NCI-H1092 treated with DMSO at 0.1 percent for 48 hours (cell line): ENCODE measurements at regions not wholly inside any gene's neighbourhood (a gene's known extent, or its start where the extent isn't known, plus 50 kb on each side); places are given as distances from the start of the nearest gene placed in this dataset.
"Not testable (repeated sequence)": the region's sequence is repeated elsewhere in the genome, so short reads cannot be mapped to it uniquely, and the experiment has no call there.

ENCODE experiments used
- DNase-seq: peaks from one replicate; lab custom pipeline; 2025; lab: John Stamatoyannopoulos, UW

GRCh38 chr5:117638581-117638980 lies 1064.0 kb upstream of the SEMA6A start:
- DNase-seq = no peak

DNA sequence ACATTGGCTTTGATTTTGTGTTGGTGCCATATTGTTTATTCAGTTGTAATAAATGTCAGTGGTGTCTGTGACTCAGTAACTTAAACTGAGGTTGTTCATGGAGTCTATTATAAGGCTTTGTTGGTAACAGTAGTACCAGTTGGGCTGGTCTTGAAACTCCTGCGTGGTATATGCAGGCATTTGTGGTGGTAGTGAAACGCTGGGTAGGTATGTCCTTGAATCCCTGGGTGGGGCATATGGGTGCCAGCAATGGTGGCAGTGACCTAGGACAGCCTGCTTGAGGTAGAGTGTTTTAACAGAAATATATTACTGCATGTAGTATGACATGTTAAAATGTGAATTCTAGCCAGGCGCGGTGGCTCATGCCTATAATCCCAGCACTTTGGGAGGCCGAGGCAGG lies 1058.5 kb upstream of the SEMA6A start:
- DNase-seq = no peak

DNA sequence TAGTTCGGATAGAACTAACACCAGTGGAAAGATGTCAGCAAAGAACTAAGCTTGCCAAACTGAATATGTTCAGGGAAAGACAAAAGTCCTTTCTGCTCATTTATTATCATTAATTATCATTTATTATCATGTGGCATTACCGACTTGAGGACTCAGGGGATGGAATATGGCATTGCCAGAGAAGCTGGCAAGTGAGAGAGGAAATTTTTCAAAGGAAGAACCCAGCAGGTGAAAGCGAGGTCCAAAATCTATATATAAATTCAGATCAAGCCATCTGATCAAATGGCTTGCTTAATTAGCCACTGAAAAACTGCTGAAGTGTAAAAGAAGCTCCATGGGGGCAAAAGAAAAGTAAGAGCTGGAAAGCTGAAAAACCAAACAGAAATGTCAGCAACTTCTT lies 1049.6 kb upstream of the SEMA6A start:
- DNase-seq = no peak

- DNase-seq = no peak
These were observed 1048.6 kb upstream of the SEMA6A start for GRCh38 chr5:117623042-117623805.

DNA sequence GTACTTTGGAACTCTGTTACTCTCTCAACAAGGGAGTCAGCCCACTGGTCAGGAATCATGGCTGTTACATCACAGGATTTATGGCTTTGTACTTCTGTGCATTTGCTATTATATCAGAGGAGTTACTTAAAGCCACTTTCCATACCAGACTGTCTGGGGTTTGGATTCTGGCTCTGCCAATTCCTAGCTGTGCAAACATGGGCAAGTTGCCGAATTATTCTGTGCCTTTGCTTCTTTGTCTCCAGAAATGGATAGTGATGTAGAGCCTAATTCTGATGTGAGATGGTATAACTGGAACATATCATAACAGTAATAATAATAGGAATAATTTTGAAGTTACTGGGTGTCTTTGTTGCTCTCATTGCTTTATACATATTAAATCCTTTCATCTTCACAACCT lies 1047.3 kb upstream of the SEMA6A start:
- DNase-seq = no peak

- no peak for DNase-seq
These were observed 1040.6 kb upstream of the SEMA6A start for GRCh38 chr5:117615226-117615625.

DNA sequence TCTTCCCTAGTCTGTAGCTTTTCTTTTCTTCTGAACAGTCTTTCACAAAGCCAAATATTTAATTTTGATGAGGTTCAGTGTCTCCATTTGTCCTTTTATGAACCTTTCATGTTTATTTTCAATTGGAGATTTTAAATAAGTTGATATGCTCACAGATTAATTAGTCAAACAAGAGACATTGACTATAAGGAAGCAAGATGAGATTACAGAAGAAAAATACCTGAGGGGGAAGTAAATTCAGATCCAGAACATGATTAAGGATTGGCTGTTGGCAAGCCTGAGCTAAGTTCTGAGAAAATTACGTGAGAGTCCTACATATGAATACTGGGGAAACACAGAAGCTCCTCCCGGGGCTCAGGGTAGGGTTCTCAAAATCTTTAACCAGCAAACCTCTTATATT lies 1039.8 kb upstream of the SEMA6A start:
- no peak for DNase-seq

- no peak for DNase-seq
These were observed 1030.2 kb upstream of the SEMA6A start for GRCh38 chr5:117604845-117605244.

DNA sequence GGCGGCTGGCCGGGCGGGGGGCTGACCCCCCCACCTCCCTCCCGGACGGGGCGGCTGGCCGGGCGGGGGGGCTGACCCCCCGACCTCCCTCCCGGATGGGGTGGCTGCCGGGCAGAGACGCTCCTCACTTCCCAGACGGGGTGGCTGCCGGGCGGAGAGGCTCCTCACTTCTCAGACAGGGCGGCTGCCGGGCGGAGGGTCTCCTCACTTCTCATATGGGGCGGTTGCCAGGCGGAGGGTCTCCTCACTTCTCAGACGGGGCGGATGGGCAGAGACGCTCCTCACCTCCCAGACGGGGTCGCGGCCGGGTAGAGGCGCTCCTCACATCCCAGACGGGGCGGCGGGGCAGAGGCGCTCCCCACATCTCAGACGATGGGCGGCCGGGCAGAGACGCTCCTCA lies 1025.2 kb upstream of the SEMA6A start:
- not testable (repeated sequence) for DNase-seq

GRCh38 chr5:117594166-117594565 lies 1019.5 kb upstream of the SEMA6A start:
- no peak for DNase-seq

DNA sequence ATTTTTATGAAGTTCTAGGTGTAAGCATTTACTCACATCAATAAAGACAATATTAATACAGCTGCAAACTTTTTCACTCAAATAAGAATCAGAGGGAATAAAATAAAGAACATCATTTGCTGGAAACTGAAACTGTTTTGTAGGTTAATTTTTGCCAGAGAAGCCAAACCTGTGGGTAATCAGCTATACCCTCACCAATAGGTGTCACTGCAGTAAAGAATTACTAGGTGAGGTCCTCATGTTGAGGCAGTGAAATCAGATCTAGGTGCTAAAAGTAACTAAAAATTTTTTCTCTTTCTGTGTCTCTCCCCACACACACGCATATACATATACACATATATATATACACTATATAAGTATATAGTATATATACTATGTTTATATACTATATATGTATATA lies 1016.3 kb upstream of the SEMA6A start:
- peak; percentile 42 for DNase-seq

- no peak for DNase-seq
These were observed 1014.0 kb upstream of the SEMA6A start for GRCh38 chr5:117588611-117589010.

DNA sequence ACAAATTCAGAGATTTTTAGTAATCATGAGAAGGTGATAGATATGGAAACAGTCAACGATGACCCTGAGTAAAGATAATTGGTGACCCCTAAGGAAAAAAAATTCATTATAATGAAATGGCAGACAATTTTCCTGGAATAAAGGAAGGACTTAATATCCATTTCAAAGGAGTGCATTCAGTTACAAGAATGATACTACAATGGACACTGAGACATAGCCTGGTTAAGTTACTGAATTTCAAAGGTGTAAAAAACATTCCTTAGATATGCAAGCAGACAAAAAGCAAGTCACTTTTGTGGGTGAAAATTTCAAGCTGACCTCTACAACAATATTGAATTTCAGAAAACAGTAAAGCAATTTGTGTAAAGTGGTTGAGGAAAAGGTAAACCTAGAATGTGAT lies 1012.5 kb upstream of the SEMA6A start:
- DNase-seq = no peak

DNA sequence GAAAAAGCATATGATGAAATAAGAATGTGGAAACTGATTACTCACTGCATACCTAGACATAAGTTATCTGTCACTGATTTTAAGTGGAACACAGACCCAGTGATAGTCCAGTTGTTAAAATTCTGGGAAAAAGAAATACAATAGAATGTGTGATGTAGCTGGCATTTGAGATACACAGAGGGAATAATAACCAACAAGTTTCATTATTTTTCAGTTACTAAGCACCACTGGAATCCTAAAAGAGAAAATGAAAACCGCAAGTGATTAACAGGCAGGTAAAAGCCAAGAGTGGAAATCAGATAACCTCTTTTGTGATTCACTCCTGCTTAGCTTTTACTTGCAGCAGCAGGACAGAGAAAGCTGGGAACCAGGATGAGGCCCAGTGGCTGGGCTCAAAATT lies 994.0 kb upstream of the SEMA6A start:
- no peak for DNase-seq

DNA sequence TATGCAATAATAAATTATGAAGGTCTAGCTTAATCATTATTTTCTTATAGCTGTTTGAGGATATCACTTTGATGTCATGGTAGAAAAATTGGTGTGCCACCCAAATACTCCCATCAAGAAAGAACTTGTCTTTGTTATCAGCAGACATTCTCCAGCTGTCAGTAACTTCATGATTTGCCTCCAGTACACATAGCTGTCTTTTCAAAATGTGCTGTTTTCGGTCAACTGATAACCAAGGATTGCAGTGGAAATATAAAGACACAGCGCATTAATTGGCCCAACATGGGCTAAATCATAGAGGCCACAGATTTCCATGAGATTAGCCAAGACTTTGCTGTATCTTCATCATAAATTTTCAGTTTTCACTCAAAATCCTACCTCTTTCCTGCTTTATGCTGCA lies 993.5 kb upstream of the SEMA6A start:
- no peak for DNase-seq

- no peak for DNase-seq
These were observed 988.0 kb upstream of the SEMA6A start for GRCh38 chr5:117562647-117563046.

- no peak for DNase-seq
These were observed 986.9 kb upstream of the SEMA6A start for GRCh38 chr5:117561531-117561930.

- DNase-seq = no peak
These were observed 984.6 kb upstream of the SEMA6A start for GRCh38 chr5:117559005-117559844.

DNA sequence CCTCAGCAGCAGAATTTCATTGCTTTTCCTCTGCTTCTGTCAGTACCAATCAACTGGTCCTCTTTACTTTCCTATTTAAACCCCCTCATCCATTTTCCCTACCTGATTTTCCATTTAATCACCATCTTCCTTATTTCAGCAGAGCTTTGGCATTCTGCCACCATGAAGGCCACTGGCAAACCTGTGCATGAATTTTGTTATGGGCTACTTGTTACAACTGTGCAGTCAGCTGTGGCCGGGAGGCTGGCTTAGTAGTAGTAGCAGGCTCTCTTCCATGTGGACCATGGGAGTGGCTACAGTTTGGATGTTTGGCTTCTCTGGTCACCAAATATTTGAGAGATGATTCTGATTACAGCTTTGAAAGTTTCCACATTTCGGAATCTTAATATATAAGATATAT lies 976.6 kb upstream of the SEMA6A start:
- DNase-seq = no peak

DNA sequence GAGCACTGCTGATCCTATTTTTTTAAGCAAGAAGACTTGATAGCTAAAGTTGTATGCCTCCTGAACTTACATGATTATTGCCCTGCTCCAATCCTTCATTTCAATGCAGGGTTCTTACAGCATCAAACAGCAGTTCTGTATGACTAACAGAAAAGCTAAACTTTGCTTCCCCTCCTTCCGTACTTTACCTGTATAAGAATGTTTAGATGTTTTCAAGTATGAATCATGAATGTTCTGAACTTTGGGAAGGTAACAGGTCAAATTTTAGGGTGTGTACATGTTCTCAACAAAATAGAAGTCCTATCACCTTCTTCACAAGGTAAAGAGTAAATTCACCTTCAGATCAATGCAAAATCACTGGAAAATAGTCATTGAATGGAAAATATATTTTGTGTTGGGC lies 972.6 kb upstream of the SEMA6A start:
- DNase-seq = no peak

DNA sequence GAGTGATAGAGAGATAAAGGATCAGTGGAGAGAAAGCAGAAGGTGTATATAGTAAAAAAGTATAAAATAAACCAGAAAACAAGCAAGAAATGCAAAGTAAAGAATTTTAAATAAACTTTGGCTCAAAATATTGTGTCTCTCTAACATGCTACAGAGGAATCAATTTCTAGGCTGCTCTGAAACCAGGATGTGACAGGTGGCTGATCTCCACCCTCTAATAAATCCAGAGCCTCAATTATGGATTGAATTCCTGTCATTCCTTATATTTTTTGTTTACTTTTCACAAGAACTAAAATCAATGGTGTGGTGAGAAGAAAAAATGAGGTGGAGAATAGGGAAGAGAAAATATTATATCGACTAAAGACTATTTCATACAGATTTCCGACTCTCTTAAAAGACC lies 965.1 kb upstream of the SEMA6A start:
- no peak for DNase-seq

DNA sequence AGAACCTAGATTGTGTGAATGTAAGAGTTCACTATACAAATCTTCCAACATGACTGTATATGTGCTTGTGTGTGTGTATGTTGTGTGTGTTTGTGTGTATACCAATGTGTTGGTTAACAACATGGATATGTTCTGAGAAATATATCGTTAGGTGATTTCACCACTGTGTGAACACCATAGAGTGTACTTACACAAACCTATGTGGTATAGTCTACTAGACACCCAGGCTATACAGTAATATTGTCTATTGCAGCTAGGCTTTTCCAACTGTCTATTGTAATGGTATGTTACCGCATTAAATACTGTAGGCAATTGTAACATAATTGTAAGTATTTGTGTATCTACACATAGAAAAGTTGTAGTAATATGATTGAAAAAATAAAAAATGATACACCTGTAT lies 959.2 kb upstream of the SEMA6A start:
- DNase-seq = no peak

GRCh38 chr5:117533051-117533670 lies 958.5 kb upstream of the SEMA6A start:
- not testable (repeated sequence) for DNase-seq
